Activated CD8-positive, alpha-beta memory T cell treated with anti-CD3 and anti-CD28 coated beads for 4 hours (primary cell): ENCODE measurements at regions not wholly inside any gene's neighbourhood (a gene's known extent, or its start where the extent isn't known, plus 50 kb on each side); places are given as distances from the start of the nearest gene placed in this dataset.

Source experiments
- DNase-seq, 2 donors: peaks; one replicate each; pipeline ENCODE4 v3.0.0-alpha.2; 2020; ENCODE audit warnings: low read depth in 2 of 2

DNA sequence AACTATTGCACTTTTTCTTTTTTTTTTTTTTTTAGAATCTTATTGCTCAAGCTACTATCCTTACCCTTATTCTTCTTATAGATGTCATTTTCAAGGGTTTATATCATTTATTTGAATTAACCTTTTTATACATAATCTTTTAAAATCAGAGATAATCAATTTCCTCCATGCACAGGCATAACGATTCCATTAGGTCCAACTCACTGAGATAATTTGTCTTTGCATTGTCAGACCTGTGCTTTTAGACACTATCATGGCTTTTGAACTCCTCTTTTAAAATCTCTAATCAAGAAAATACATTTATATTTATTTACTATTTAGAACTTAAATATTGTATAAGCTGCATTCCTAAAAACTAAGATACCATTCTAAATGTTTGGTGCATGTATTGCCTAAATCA lies 1454.9 kb downstream of the ZPLD1 start:
- no peak for DNase-seq

DNA sequence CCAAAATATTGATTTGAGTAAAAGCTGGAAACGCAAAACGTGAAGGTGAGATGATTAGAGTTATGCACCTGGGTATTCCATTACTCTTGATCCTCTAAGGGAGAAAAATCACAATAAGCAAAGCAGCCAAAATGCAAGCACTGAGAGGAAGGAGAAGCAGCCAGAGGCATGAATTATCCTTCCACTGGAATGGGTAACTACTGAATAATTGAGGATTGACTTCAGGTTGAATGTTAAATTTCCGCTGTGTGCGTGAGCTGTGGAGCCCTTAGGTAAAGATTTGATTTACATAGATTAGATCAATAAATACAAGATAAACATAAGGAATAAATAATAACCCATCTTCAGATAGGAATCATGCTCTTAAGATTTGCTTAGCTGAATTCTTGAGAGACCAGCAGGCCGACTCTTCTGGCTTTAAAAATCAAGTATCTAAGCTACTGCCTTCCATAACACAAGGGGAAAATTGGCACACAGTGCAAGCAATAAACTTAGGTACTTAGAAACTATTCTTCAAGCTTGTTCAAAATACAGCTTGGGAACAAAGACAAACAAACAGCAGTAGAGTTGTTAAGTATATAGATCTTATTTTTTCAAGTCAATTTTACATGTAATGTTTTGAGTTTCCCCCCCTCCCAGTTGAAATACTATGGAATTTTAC lies 1459.5 kb downstream of the ZPLD1 start:
- DNase-seq = no peak

DNA sequence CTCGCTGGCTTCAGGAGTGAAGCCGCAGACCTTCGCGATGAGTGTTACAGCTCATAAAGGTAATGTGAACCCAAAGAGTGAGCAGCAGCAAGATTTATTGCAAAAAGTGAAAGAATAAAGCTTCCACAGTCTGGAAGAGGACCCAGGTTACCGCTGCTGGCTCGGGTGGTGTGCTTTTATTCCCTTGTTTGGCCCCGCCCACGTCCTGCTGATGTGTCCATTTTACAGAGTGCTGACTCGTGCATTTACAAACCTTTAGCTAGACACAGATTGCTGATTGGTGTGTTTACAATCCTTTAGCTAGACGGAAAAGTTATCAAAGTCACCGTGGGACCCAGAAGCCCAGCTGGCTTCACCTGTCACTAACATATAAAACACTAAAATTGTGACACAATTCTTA lies 1464.5 kb downstream of the ZPLD1 start:
- no peak for DNase-seq

DNA sequence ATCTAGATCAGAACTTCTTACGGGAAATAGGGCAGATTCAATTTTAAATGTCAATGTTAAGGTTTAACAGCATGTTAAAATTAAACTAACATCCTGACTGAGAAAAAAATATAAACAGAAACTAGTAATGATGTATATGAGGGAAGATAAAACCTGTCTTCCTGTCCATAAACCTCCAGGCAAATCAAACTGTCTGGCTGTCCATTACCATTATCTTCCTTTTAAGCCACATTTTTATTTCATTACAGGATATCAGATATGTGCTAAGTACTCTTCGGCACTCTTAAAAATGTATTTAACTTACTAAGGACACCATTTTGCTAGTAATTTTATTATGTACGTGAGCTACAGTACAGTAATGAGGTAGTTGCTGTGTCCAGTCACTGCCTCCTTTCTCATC lies 1461.7 kb upstream of the ALCAM start:
- no peak for DNase-seq

DNA sequence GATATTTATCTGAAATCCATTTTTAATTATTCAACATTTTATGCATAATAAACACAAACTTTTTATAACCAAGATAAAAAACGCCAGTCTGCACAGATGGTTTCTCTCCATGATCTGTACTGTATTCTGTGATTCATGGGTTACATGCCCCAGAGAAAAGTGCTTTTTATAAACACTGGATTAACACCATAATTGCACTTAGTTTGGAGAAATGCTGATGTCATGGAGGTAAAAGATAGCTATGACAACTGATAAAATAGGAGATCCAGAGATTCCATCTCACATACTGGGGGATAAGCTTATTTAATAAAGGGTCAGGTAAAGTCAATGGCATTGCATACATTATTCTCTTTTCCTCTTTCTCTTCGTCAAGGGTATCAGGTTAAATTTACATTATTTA lies 1460.4 kb upstream of the ALCAM start:
- DNase-seq = no peak

DNA sequence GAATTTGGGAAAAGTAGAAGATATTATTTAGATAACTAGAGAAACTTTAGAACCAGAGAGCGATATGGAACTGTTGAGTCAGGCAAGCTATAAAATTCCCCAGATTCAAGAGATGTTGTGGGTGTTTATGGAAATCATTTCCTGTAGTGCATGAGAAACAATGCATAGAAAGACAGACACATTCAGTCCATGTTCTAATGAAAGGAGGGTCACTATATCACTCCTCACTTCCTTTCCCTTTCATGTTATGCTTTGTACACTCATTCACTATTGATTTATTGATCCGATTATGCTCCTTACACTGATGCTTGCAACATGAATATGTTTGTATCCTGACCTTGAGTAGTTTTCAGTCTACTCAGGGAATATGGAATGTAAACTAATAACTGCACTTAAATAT lies 1459.9 kb upstream of the ALCAM start:
- no peak for DNase-seq

DNA sequence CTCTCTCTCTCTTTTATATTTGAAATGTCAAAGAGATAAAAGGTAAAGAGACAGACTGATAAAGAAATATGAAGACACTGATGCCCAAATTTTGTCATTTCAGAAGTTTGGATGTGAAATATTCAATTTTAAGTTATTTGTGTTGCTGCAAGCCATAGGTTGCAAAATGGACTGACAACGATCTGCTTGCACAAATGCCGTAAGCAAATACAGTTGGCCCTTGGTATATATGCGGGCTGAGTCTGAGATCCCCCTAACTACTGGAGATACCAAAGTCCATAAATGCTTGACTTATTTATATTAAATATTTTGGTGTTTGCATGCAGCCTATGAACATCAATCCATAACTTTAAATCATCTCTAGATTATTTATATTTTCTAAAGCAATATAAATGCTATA lies 1459.1 kb upstream of the ALCAM start:
- DNase-seq = no peak

DNA sequence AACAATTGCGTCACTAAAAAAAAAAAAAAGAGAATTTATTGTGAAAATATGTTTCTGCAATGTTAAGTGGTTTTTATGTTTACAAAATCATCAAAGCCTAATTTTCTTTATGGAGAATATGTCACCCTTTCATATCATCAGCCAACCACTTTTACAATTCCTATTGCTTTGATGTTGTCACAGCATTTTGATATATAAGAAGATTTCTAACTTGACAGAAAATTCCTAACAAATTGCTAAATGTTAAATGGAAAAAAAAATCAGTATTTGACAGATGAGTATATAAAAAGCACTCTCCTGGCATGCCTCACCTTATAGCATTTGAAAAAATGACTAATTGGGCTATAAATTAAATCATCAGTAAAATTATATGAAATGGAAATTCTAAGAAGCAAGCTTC lies 1457.3 kb upstream of the ALCAM start:
- DNase-seq = no peak

DNA sequence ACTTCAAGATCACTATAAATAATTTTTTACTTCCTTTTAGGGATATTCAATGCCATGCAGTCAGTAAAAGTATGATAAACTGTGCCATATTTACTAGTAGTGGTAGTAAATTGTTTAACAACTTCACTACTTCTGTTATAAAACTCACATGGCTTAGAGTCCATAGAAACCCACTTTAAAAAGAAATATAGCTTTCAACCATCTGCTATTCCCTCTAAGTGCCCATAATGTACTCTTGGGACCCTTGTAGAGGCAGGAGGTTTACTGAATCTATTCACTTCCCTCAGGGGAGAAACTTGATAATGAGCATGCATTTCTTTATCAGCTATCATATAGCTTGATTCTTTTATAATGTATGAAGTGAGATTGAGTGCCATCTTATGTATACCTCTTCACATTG lies 1448.4 kb upstream of the ALCAM start:
- no peak for DNase-seq

DNA sequence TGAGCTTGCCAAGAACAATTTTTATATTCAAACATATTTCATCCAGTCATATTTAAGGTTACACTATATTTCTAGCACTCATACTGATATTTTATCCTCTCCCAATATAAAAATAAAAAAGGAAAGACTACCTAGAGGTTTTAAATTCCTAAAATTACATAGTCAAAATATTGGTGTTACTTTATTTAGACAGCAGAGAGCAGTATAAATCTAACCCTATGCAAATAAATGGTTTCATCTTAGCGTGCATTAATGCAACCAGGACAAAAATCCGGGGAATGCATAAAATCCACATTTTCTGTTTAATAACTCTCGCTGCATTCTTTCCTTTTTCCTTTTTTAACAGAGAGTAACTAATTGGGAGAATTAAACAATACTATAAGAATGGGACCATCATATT lies 1447.4 kb upstream of the ALCAM start:
- no peak for DNase-seq

DNA sequence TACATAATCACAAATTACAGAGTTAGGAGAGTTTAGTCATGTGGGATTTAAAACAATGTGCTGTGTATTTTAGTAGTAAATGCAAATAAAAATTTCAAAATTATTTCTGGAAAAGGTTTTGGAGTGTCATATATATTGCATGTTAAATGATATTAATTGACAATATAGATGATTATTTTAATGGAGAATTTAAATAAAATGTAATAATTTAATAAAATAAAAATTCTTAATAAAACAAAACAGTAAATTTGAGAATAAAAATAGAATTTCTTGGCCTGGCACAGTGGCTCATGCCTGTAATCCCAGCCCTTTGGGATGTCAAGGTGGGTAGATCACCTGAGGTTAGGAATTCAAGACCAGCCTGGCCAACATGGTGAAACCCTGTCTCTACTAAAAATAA lies 1442.8 kb upstream of the ALCAM start:
- no peak for DNase-seq

DNA sequence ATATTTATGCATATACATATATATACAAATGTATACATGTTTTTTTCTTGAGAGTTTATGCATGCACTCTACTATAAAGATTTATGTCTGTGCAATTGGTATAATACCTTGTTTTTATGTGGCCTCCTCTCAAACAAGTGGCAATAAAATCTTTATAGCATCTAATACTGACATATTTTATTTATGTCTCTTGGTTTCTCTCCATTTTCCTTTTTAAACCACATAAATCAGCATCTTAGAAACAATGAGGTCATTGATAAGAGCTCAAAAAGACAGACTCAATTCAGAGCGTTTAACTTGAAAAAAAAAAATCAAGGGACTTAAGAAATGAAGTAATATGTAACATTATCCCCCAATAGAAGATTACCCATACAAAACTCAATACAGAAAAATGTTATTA lies 1442.2 kb upstream of the ALCAM start:
- DNase-seq = no peak

DNA sequence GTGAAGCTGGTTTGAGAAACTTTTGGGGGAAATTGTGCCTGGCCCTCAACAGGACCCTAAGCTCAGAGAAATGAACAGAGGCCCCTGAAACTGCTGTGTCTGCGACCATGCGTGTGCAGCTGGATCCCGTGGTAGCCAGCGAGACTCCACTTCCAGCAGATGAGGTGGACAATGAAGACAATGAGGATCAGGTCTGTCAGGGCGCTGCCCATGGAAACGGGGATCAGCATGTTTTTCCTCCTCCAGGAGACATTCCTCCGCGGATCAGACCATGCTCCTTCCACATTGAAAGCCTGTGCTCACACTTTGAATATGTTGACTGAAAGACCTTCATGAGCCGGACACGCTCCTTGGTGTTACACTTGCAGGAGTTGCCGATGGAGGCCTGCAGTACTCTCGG lies 1439.8 kb upstream of the ALCAM start:
- no peak for DNase-seq

DNA sequence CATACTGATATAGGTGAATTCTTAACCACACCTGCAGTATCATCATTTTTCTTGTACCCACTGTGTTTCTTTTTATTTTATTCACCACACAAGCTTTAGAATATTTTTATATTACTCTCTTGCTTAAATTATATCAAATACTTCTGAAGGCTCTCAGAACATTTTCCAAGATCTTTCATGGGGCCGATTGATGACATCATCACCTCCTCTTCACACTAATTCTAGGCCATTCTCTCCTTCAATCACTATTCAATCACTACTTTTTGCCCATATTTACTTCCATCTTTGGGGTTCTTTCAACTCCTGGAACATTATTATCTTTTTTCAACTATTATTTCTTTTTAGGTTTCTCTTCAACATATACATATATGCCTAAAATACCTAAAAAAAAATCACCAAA lies 1438.8 kb upstream of the ALCAM start:
- DNase-seq = no peak

DNA sequence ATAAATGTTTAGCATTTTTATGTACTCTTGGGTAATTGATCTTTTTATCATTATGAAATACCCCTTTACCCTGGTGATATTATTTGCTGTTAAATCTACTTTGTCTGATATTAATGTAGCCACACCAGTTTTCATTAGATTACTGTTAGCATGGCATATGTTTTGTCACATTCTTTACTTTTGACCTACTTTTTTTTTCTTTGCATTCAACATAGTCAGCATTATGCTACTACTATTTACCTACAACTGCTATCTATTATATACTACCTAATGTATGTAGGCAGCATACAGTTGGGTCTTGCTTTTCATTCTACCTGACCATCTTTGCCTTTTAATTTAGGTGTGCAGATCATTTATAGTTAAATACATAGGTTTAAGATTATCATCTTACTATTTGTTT lies 1429.6 kb upstream of the ALCAM start:
- no peak for DNase-seq

DNA sequence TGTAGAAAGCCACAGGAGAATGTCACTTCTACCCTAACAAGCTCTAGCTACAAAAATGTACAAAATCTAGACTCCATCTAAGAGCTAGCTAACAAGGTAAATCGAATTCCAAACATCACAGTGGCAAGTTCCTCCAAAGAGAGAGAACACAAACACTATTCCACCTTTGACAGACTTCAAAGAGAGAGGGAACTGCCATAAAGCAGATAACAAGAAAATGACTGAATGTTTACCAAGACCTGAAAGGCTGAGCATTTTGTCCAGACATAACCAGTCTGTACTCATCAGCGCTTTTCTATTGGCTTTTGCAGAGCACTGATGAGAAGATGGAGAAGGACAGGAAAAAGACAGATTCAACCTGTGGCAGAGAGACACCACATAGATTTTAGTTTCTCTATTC lies 1419.6 kb upstream of the ALCAM start:
- no peak for DNase-seq

DNA sequence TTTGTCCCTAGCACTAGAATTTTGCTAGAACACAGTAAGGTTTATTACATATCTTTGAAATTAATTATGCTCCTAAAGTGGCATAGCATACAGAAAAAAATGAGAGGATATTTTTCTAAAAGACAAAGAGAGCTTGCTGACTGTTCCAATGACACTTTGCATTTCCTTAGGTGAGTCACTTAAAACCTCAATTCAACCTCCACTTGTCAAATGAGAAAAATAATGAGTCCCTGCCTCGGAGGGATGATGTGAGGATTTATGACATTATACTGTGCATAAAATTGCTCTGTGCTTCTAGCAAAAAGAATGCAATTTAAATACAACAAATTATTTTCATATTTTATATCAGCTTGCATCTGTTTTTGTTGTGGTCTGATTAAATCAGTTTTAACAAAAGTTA lies 1417.0 kb upstream of the ALCAM start:
- no peak for DNase-seq

DNA sequence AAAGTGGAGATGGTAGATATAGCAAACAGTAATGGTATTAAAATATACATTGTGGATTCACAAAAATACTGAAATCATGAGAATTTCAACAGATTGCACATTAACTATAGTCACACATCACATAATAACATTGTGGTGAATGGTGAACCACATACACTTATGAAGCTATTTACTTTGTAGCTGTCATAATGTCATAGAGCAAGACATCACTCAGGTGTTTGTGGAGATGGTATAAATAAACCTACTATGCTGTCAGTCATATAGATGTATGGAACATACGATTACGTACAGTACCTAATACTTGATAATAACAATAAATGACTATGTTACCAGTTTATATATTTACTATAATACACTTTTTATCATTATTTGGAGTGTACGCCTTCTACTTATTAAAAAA lies 1416.0 kb upstream of the ALCAM start:
- DNase-seq = no peak

DNA sequence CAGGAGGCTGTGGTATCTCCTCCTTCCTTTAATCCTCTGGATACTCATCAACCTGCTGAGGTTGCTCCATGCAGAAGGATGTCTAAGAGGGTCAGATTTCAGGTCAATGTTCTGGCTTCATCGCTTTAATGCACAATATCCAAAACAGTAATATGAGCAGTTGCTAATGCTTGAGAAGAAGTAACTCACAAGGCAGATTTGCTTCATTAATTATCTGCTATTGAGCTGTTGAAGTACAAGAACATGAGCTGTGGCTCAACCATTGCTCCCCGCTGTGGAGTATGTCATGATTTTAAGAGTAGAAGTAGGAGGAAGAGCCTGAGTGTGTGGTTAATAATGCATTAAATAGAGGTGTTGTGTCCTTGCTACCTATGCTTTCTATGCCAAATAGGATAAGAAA lies 1412.9 kb upstream of the ALCAM start:
- DNase-seq = no peak

DNA sequence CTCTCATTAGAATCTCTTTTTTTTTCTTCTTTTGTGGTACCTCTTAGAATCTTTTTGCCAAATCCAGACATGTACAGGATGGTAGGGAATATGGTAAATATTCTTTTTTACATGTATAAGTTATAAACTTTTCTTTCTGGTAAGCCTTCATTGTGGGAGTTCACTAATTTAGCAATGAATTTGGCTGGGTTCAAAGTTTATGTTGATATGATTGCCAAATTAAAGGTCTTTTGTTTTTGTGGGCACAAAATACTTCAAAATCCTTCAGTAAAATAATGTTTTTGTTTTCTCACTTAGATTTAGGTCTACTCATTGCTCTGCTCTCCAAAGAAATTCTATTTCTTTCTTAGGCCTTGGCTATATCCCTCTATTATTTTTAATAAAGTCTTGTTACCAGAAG lies 1405.9 kb upstream of the ALCAM start:
- DNase-seq = no peak

DNA sequence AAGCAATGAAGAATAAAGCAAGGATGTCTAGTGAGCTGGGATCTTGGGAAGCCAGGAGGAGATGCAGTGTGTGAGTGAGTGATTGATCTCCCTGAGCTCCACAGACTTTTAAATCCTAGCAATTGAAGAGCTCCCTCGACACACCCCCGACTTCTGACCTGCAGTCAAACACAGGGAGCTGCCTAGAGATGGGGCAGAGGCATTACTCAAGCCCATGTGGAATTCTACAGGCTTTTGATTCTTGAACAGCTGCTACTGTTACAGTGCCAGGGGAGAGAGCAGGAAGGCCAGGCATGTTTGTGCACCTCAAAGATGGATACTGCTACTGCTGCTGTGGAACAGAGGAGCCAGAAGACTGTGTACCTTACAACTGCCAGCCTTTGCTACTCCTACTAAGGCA lies 1403.1 kb upstream of the ALCAM start:
- DNase-seq = no peak

DNA sequence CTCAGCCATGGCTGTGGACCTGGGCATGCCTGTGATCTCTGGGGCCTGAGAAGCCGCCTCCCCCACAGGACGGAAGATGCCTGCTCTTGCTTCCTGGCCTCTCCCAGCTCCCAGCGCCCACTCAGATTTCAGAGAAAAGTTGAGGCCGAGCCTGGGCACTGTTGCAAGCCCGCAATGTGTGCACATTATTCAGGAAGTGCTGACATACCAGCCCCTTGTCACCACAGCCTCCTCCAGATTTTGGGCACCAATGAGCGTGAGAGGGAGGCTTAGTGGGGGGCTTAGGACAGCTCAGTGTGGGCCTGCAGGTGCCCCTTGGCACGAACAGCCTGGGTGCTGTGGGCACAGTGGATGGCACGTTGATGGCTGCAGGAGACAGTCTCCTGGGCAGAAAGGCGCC lies 1400.9 kb upstream of the ALCAM start:
- DNase-seq = no peak

DNA sequence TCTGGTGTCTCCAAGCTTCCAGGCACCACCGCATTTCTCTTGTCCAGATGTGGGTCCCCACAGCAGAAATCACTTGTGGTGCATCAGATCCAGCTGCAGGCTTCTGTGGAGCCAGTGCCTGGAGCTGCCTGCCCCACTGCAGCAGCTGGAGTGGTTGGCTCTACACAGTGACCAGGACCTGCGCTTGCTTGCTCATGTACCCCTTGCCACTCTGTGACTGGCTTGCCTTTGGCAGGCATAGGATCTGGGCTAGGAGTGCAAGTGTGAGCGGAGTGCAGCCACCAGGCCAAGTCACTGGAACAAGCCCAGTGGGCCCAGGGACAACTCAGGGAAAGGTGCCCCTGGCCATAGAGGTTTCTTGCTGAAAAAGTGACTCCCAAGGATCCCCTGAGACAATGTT lies 1400.0 kb upstream of the ALCAM start:
- no peak for DNase-seq

DNA sequence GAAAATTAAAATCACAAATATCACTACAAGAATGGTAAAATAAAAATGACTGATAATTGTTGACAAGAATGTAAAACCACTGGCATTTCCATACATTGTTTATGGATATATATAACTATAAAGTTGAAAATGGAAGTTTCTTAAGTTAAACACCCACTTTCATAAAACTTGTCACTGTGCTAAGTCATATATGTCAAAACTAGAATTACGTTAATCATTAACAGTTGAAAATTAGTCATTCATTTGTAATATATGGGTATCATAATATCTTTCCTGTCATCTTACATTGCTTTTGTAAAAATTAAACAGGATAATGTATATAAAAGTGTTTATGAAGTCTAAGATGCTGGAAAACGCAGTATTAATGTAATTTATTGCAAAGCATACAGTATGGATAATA lies 1398.6 kb upstream of the ALCAM start:
- DNase-seq = no peak

DNA sequence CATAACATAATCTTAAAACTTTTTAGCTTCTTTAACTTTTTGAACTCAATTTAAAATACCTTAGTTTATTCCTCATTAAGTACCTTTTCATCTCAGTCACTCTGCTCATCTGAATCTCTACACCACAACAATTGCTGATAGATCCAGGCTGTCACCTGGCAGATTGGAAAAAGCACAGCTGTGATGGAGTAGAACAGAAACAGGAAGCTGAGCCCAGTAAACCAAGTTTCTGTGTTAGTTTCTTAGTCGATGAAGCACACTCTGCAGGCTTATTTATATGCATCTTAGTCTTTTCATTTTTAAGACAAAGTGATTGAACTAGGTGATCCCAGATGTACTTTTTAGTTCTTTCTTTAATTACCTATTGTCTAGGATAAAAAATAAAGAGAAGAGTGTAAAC lies 1398.0 kb upstream of the ALCAM start:
- DNase-seq = no peak
